GM21367 (cell line): ENCODE measurements at regions not wholly inside any gene's neighbourhood (a gene's known extent, or its start where the extent isn't known, plus 50 kb on each side); places are given as distances from the start of the nearest gene placed in this dataset.

Experiments used
- ATAC-seq: cut with Tn5 transposase; IDR thresholded peaks from one replicate; pipeline ENCODE4 v1.9.1; 2021; ENCODE audit not compliant: unreplicated experiment

GRCh38 chr2:18153741-18154140, 275.3 kb downstream of the KCNS3 start:
- no peak for ATAC-seq

DNA sequence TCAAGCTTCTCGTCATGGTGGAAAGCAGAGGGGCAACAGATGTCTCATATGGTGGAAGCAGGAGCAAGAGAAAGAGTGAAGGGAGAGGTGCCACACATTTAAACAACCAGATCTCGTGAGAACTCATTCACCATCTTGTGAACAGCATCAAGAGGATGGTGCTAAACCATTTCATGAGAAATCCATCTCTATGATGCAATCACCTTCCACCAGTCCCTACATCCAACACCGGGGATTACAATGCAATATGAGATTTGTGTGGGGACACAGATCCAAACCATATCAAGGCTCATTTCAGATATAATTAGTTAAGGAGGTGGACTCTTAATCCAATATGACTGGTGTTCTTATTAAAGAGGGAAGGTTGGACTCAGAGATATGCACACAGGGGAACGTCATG, 272.8 kb downstream of the KCNS3 start:
- no peak for ATAC-seq

- peak; percentile 68 for ATAC-seq
Measured at GRCh38 chr2:18149660-18150246, 271.3 kb downstream of the KCNS3 start.

DNA sequence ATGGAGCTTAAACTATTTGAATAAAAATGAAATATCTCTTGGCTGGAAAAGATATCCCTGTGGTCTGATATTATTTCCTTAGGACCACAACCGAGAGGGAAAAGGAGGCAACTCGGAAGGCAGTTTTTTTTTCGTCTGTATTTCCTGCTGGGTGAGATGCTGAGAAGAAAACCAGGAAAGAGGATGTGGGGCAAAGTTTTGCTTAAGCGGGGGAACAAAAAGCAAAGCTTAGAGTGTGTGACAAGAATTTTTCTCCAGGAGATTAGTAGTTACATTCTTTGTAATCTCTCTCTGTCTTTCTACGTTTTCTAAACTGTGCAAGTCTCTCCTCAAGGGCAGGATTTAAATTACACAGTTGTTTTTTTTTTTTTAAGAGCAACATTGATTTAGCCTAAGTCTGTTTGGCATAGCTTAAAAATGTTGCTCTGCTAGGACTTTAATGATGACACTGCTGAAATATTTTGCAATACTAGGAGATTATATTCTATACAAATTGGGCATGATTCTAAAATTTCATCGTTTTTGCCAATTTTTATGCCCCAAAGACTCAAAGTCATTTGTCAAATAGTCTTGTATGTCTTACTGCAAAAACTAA, 258.5 kb downstream of the KCNS3 start:
- no peak for ATAC-seq

- ATAC-seq: no peak
Measured at GRCh38 chr2:18133310-18133709, 254.8 kb downstream of the KCNS3 start.

DNA sequence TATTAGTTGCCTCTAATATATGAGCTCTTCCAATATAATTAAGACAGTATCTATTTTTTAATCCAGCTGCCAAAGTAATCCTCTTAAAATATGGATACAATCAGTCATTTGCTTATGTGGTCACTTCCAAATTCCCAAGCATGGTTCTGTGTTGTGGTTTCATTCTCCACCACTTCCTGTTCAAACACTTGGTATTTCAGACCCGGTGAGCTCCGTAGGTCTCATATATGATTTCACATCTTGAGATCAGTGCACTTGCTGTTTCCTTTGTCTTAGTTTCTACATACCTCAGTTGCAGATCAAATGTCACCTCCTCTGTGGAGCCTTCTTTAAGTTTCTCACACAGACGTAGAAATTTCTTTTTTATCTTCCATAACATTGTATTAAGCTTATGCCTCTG, 254.2 kb downstream of the KCNS3 start:
- ATAC-seq: peak; percentile 59

- ATAC-seq: no peak
Measured at GRCh38 chr2:18131761-18132160, 253.3 kb downstream of the KCNS3 start.

DNA sequence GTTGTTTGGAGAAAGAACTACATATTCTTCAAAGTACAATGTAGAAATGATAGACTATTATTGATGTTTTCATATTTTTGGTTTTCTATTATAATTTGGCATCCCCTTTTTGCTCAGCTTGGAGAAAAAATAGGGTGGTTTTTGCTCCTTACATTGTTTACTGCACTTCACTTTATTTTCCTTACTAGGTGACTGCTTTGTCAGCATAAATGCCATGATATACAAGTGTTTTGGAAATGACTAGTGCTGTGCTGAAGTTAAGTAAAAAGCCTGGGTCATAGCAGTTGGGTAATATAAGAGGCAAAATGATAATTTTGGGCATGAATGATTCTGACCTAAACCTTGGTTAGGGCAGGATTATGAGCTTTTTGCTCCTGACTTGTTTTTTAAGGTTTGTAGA, 250.9 kb downstream of the KCNS3 start:
- no peak for ATAC-seq

GRCh38 chr2:18125303-18125702, 246.8 kb downstream of the KCNS3 start:
- no peak for ATAC-seq

DNA sequence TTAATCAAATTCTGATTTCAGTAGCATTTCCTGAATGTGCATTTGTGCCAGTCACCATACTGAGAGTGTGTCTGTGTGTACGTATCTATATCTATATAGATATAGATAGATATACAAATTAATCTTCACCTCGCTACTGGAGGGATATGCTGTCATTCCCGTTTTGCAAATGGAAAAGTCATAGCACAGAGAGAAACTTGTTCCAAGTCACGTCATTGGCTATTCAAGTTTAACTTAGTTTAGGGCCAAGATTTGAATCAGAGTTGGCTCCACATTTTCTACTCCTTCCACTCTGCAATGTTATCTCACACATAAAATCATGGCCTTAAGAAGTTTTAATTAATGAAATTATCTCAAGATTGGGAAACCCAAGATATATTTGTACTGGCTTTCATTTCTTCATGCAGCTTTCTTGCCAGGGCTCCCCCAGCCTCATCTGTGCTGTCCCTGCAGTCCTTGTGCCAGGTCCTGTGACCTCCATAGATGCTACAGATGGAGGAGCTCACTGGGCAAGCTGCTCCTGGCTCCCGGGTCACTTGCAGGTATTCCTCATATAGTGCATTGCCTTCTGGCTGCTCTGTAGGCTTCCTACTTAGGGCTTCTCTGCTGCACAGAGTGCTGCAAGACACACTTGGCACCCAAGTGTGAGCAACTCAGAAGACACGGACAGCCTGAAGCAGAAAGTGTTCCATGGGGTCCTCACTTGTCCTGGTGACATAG, 245.8 kb downstream of the KCNS3 start:
- ATAC-seq: no peak

GRCh38 chr2:18123577-18123976, 245.1 kb downstream of the KCNS3 start:
- ATAC-seq: peak; percentile 48

DNA sequence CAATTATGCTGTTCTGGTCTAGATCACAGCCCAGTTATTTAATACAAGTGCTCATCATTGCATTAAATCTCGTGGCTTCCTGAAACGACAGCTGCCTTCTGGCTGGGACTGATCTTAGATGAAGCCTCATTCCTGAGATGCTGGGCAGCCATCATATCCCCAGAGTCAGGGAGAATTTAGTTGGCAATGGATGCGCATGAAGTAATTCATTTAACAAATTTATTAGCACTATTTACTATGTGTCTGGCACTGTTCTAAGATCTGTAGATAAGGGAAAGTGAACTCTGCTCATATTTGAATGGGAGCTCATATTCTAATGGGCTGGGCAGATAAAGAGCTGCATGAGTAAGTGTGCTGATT, 244.7 kb downstream of the KCNS3 start:
- no peak for ATAC-seq

DNA sequence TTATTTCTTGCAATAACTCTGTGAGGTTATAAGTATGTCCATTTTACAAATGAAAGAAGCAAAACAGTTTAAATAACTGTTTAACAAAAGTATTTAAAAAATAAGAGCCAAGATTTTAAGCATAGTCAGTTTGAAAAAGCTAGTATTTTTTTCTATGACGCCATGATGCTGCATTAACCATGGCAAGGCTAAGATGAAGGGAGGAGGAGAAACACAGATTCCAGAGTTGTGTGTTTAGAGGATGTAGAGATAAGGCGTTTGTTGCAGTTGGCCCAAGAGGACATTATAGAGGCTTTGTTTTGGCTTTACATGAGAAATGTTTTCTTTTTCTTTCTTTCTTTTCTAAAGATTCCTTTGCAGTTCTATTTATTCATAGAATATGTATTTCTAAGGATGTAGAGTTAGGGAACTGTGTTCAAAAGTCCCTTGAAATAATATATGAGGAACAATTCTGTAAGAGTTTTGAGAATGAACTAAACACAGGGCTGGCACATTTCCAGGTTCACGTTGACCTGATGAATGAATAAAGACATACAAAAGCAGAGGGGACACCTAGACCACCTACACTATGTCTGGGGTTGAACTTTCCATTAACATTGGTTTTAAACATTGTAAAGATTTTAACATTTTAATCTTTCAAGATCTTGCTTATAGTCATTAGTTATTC, 244.2 kb downstream of the KCNS3 start:
- ATAC-seq: no peak

DNA sequence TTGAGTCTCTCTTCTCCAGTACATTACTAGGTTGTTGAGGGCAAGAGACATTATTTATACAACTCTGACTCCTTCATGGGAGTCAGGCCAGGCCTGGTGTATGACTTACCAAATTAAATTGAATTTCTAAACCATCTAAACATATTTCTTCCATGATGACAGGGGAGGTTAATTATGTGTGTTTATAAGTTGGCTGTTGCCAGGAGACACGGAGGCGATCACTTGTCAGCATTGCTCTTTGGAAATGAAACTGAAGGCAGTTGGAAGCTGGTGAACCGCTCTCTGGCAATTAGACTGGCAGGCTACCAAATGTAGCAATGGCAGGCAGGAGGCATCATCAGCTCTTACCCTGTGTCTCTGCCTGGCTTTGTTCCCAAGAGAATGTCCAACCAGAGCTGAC, 241.4 kb downstream of the KCNS3 start:
- no peak for ATAC-seq

- no peak for ATAC-seq
Measured at GRCh38 chr2:18118703-18119102, 240.2 kb downstream of the KCNS3 start.

DNA sequence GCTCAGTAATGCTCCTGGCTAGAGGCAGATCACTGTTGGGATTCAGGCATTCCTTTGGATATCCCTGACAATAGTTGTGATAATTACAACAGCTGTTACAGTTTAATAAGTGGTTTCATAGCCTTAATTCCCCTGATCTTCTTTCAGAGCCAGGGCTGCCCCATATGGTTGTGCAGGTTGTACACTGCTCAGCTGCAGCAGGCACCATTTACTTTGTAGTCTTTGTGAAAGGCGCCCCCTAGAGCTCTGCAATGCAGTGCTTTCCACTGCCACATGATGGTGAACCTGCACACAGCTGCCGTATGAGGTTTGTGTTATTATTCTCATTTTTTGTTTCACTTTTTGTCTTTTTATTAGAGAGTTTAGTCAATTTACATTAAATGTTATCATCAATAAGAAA, 239.1 kb downstream of the KCNS3 start:
- ATAC-seq: peak; percentile 85

DNA sequence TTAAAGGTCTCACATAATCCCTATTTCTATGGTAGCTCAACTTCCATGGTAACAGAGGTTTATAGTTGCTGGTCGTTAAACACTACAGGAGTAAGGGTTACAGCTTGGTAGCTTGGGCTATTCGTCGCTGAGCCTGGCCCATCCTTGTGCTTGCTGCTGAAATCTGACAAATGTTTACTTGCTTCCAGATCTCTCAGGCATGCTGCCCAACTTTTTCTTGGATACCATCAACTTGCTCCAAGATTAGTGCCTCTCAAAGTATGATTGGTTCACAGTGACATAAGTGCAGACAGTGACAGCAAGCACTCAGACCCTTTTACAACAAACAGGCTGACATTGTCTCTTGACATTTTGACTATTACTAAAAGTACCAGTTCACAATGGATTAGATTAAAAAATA, 231.8 kb downstream of the KCNS3 start:
- ATAC-seq: no peak

GRCh38 chr2:18106841-18107240, 228.4 kb downstream of the KCNS3 start:
- no peak for ATAC-seq

DNA sequence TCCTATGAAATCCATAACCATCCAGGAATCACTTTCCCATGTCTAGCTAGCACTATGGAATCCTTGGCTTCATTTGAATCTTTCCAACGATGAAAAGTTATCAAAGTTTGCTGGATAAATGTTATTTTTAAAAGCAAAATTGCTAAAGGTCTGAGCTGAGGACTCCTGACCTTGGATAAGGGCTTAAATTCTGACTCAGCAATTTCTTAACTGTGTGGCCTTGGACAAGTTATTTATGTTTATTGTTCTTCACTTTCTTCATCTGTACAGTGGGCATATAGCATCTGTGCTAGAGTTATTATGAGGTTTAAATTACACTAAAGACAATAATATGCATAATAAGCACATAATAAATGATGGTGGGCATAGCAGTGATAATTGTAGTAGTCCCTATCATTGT, 227.5 kb downstream of the KCNS3 start:
- ATAC-seq: no peak

DNA sequence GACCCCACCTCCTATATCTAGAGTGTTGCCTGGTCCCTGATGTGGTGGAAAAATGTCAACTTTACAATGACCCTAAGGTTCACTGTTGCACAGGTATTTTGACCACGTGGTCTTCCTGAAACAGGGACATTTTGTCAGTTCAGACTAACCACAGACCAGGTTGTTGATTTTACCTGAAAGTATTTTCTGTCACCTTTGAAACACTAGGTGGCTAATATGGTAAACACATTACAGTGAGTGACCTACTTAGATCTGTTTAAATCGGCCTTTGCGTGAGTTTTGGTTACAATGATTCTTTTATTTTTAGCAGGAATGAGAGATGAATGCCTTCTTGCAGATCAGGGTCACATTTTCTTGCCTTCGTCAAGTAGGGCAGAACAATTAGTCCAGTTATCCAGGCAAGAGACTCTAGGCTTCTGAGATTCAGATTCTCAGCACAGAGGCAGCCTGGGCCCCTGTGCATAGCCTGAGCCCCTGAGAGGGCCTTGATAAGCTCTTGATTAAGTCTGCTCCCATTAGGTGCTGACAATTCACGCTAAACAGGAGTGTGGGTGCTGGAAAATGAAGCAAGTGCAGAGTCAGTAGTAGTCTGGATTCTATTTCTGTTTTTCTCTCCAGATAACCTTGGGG, 226.2 kb downstream of the KCNS3 start:
- ATAC-seq: no peak

DNA sequence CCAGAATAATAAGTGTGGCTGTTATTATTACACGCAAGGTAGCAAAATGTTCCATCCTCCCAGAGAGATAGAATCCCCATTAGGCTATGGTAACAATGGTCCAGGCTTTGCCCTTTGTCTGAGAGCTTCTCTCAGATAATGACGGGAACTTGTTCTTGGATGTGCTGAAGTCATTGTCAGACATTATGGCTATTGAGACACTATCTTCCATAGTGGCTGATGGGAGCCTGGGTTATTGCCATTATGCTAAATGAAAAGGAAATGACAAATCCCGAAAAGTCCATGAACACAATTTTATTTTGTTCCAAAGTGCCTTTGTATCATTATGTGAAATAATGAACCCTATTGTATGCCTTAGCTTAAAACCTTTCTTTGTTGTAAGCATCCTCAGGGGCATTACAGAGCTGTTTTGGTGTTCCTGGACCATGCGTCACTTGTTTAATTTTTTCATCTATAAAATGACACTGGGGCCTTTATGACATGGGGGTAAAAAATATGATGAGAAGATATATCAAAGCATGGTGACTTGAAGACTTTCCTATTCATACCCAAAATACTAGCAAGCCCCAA, 218.5 kb downstream of the KCNS3 start:
- ATAC-seq: no peak
